Breast epithelium (tissue), 4 donors: ENCODE measurements at regions not wholly inside any gene's neighbourhood (a gene's known extent, or its start where the extent isn't known, plus 50 kb on each side); places are given as distances from the start of the nearest gene placed in this dataset.

ENCODE experiments used
- DNase-seq, 2 donors: peaks; one replicate each; pipeline ENCODE4 v3.0.0-alpha.2; 2019; ENCODE audit warnings: low spot score in 2 of 2
- H3K27ac ChIP-seq, 2 donors: fragments of 200-600 bp; sonication (generic) in 1 of 2; one replicate each; pipeline ENCODE4 v1.5.1; 2016 to 2019; ENCODE audit warnings: mild to moderate bottlenecking in 1 of 2
- H3K27me3 ChIP-seq, 2 donors: fragments of 200-600 bp; sonication (generic) in 1 of 2; one replicate each; pipeline versions ENCODE4 v1.5.1 to v1.6.0; 2017 to 2019; ENCODE audit warnings: control low read depth in 1 of 2, mild to moderate bottlenecking in 1 of 2
- H3K36me3 ChIP-seq: fragments of 200-600 bp; one replicate; pipeline ENCODE4 v1.5.1; 2019
- H3K4me1 ChIP-seq, 2 donors: fragments of 200-600 bp; sonication (generic); one replicate each; pipeline ENCODE4 v1.5.1; 2016 to 2019; ENCODE audit warnings: control low read depth in 1 of 2
- H3K4me3 ChIP-seq, 3 donors: fragments of 200-600 bp; sonication (generic); 1 replicate in 2 of 3; 2 replicates in 1 of 3; pipeline ENCODE4 v1.5.1; 2016 to 2019; ENCODE audit warnings: mild to moderate bottlenecking in 3 of 3, moderate library complexity in 2 of 3
- H3K9me3 ChIP-seq, 2 donors: fragments of 200-600 bp; sonication (generic) in 1 of 2; one replicate each; pipeline ENCODE4 v1.5.1; 2016 to 2019; ENCODE audit warnings: control low read depth in 1 of 2
- POLR2A ChIP-seq: fragments of 450-650 bp; IDR thresholded peaks from one replicate; pipeline ENCODE4 v1.6.1; 2016; ENCODE audit warnings: antibody characterized with exemption, mild to moderate bottlenecking, moderate library complexity
- POLR2AphosphoS5 ChIP-seq, 3 donors: sonication (generic); formaldehyde crosslinking; IDR thresholded peaks; one replicate each; pipeline ENCODE4 v1.6.1; 2017; ENCODE audit warnings: antibody characterized with exemption in 3 of 3
- intact Hi-C: fragments of 100-400 bp; cut with DNase I; formaldehyde crosslinking; loops from one replicate; pipeline ENCODE4 v1.15.1; 2023; ENCODE audit warnings: low total_unique reads
- TF ChIP-seq, protein P1 (sequence below), 3 donors: fragments of 450-650 bp; IDR thresholded peaks; one replicate each; pipeline ENCODE4 v1.5.1; 2016 to 2017; ENCODE audit warnings: antibody characterized with exemption in 3 of 3, mild to moderate bottlenecking in 3 of 3, moderate library complexity in 3 of 3

DNA sequence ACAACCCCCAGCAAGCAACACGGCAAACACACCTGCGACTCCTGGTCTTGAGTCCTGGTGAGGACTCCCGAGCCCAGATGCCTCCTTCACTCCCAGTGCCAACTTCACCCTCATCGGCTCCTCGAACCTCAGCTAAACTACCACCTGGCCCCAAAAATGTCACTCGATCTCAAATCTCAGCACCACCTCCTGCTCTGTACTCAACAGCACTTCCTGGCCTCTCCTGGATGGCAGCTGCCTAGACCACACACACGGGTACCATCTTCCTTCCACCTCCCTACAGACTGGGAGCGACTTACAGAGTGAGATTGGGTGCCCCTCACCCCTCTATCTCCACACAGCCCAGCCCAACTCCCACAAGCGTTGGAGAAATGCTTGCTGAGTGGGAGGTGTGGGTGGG, 123.9 kb upstream of the MGMT start:
- DNase-seq = no peak
- TF ChIP-seq, protein P1, sequence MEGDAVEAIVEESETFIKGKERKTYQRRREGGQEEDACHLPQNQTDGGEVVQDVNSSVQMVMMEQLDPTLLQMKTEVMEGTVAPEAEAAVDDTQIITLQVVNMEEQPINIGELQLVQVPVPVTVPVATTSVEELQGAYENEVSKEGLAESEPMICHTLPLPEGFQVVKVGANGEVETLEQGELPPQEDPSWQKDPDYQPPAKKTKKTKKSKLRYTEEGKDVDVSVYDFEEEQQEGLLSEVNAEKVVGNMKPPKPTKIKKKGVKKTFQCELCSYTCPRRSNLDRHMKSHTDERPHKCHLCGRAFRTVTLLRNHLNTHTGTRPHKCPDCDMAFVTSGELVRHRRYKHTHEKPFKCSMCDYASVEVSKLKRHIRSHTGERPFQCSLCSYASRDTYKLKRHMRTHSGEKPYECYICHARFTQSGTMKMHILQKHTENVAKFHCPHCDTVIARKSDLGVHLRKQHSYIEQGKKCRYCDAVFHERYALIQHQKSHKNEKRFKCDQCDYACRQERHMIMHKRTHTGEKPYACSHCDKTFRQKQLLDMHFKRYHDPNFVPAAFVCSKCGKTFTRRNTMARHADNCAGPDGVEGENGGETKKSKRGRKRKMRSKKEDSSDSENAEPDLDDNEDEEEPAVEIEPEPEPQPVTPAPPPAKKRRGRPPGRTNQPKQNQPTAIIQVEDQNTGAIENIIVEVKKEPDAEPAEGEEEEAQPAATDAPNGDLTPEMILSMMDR (IDR thresholded peaks at IDR 0.05) = no peak
- TF ChIP-seq POLR2AphosphoS5 (IDR thresholded peaks at IDR 0.05) = no peak
- TF ChIP-seq POLR2A = no peak
- Histone ChIP-seq H3K27ac (no peak overlapping the region), H3K4me3 (no peak overlapping the region), H3K4me1 (no peaks in the 10 kb centered on the region), H3K9me3 (no peaks in the 10 kb centered on the region), H3K36me3 (no peaks in the 10 kb centered on the region), H3K27me3 (no peaks in the 10 kb centered on the region)
- intact Hi-C loops = no loop called here

DNA sequence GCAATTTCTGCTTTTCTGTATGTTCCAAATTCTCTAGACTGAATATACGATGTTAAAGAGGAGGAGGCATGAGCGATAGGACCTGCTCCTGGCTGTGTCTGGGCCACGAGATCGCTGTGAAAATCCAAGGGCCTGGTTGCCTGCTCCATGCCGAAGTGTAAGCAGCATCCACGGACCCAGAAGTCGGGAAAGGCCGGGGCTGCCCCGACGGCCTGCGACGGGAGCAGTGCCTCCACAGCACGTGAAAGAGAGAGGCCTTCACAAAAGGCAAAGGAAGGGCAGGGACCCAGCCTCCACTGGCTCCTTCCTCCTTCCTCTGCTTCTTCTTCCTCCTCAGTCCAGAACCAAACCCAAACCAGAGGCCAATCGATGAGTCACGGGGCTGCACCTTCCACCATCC, 122.9 kb upstream of the MGMT start:
- intact Hi-C loops = no loop called here
- Histone ChIP-seq H3K36me3 (no peaks in the 10 kb centered on the region), H3K27ac (no peak overlapping the region), H3K4me1 (no peaks in the 10 kb centered on the region), H3K4me3 (no peak overlapping the region), H3K9me3 (no peaks in the 10 kb centered on the region), H3K27me3 (no peaks in the 10 kb centered on the region)
- DNase-seq = no peak
- TF ChIP-seq POLR2A = no peak
- TF ChIP-seq, protein P1 (IDR thresholded peaks at IDR 0.05) = no peak
- no peak for TF ChIP-seq POLR2AphosphoS5 (IDR thresholded peaks at IDR 0.05)

DNA sequence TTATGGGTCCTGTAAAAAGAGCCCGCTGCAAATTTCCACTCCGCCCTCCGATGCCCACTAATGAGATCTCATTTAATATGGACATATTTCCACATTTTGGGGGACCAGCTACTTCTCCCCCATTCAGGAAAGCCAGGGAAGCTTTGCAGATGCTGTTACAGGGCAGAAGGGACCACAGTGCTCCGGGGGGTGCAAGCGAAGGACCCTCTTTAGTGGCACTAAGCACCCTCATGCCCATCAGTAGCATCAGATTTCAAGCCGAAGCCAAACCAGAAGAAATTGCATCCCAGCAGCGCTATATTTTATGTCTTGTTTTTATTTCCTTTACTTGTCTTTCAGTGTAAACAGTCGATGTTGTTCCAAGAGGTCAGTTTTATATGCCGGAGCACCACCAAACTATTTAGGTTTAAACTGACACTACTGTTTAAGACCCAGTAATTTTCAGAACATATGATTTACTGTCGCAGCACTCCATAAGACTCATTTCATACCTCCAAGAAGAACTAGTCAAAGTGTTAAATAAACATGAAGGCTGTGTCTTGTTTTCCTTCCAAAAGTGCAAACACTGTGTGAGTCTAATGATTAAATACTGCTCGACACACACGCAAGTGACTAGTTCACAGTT, 122.2 kb upstream of the MGMT start:
- H3K27ac ChIP-seq = no peak overlapping the region
- H3K27me3 ChIP-seq = no peaks in the 10 kb centered on the region
- intact Hi-C loops = no loop called here
- no peak overlapping the region for H3K4me3 ChIP-seq
- H3K4me1 ChIP-seq = no peaks in the 10 kb centered on the region
- TF ChIP-seq POLR2AphosphoS5 (IDR thresholded peaks at IDR 0.05) (no peak), POLR2A (no peak)
- TF ChIP-seq, protein P1 (IDR thresholded peaks at IDR 0.05) = no peak
- no peaks in the 10 kb centered on the region for H3K36me3 ChIP-seq
- no peak for DNase-seq
- no peaks in the 10 kb centered on the region for H3K9me3 ChIP-seq

DNA sequence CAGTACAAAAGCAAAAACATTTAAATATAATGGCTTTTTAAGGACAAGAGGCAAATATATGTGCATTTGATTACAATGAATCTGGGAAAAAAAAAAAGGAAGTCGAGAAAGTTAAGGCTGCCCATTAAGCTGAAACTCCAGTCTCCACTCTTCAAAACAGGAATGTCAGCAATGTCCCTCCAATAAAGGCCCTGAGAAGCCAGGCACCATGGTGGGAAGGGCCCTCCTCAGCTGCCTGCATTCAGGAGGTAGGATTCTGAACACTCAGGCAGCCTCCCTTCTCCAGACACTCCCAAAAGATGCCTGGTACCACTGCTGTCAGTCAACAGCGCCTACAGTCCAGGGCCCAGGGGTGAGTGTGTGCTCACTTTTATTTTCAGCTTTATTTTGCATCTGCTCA, 121.3 kb upstream of the MGMT start:
- H3K4me3 ChIP-seq = no peak overlapping the region
- DNase-seq = no peak
- intact Hi-C loops = no loop called here
- no peak overlapping the region for H3K27ac ChIP-seq
- no peaks in the 10 kb centered on the region for H3K4me1 ChIP-seq
- H3K36me3 ChIP-seq = no peaks in the 10 kb centered on the region
- no peaks in the 10 kb centered on the region for H3K9me3 ChIP-seq
- no peaks in the 10 kb centered on the region for H3K27me3 ChIP-seq
- TF ChIP-seq, protein P1 (IDR thresholded peaks at IDR 0.05) = no peak
- TF ChIP-seq POLR2AphosphoS5 (IDR thresholded peaks at IDR 0.05) (no peak), POLR2A (no peak)

DNA sequence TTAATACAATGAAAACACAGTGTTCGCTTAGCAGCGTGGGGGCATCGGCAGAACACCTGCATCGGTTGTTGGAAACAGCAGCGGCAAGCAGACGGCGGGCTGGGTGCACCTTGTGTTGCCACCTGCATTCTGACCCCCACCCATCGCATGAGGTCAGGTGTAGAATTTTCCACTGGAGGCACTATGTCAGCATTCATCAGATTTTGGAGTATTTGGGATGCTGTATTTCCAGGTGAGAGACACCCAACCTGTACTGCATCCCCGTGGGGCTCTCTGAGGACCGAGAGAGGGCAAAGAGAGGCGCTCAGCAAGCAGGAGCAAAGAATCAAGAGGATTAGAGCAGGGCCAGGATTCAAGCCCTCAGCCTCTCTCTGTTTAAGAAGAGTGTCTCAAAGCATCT, 116.4 kb upstream of the MGMT start:
- intact Hi-C loops = no loop called here
- TF ChIP-seq POLR2A = no peak
- no peak for TF ChIP-seq POLR2AphosphoS5 (IDR thresholded peaks at IDR 0.05)
- TF ChIP-seq, protein P1 (IDR thresholded peaks at IDR 0.05) = no peak
- peaks cover 0 to 3% of the 10 kb centered on the region in 2 donors for H3K9me3 ChIP-seq
- H3K27me3 ChIP-seq = no peaks in the 10 kb centered on the region
- no peak overlapping the region for H3K27ac ChIP-seq
- H3K36me3 ChIP-seq = no peaks in the 10 kb centered on the region
- H3K4me3 ChIP-seq = no peak overlapping the region
- DNase-seq = no peak
- H3K4me1 ChIP-seq = no peaks in the 10 kb centered on the region
